ENCODE measurements at regions not wholly inside any gene's neighbourhood (a gene's known extent, or its start where the extent isn't known, plus 50 kb on each side); places are given as distances from the start of the nearest gene placed in this dataset.

DNA sequence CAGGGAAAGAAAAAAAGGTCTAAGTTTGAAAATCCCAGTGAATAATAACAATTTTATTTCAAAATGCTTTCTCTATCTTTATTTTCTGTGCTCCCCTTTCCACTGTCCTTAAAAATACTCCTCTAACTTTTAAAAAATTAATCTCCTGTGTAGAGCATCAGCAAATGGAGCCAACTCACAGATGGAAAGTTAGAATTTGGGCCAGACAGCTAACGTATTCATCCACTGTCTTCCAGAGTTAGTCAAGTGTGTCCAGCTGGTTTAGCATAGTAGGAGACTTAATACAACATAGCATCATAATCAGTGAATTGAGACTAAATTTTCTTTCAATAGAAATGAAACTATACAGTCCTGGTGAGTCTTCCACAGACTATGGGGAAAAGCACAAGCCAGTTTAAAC is 419.0 kb upstream of the LRRC7 start:
- DNase-seq (ENCODE audit: low read depth), result no peak

DNA sequence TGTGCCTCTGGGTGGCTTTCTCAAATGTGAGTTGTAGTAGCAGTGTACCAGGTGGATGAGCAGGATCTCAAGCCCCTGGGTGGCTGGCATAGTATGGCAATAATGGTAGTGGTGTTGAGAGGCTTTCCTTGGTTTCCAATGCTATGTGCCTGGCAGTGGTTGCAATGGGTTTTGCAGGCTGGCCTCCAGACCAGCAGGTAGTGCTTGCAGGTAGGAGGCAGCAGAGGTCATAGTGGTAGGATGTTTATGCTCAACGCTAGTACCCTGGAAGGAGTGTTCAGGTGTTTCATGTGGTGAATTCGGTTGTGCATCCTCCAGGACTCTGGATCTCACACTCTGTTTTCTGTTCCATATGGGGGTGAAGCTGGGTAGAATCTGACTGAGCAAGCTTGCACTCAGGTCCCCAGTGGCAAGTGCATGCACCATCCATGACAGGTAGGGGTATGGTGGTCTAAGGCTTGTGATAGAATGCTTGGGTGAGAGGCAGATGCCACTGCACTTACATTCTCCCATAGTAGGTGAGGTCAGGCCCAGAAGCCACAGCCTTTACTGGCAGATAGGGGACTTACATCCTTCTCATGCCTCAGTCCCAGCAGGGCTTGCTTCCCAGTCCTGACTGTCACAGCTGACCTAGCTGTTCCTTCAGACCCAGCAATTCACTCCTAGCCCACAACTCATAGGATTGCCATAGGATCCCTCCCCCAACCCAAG is 410.5 kb upstream of the LRRC7 start:
- no peak for DNase-seq (ENCODE audit: low read depth)

DNA sequence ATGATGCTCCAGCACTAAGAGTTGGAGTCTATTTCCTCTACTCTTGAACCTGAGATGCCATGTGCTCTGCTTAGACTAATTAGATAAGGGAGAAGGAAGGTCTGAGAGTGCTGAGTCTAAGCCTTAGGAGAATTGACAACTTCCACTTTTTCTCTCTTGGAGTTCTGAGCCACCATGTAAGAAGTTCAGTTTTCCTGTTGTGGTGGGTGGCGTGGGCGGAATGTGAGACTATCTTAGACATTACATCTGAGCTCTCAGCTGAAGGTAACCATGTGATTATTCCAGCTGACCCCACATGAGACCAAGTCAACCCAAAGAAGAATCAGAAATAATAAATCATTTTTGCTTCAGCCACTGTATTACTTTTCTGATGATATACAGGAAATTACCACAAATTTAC is 404.5 kb upstream of the LRRC7 start:
- no peak for DNase-seq (ENCODE audit: low read depth)

DNA sequence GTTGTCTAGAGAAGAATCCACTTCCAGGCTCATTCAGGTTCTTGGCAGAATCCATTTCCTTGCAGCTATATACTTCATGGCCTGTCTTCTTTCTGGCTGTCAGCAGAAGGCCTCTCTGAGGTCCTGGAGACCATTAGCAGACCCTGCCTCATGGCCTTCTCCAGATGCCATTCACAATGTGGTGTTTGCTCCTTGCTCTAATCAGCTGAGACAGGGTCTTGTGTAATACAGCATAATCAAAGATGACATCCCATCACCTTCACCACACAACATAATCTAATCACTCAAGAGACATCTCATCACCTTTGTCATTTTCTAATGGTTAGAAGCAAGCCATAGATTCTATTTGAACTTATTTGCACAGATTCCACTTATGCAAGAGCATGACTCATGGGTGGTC is 403.9 kb upstream of the LRRC7 start:
- DNase-seq (ENCODE audit: low read depth), result no peak

DNA sequence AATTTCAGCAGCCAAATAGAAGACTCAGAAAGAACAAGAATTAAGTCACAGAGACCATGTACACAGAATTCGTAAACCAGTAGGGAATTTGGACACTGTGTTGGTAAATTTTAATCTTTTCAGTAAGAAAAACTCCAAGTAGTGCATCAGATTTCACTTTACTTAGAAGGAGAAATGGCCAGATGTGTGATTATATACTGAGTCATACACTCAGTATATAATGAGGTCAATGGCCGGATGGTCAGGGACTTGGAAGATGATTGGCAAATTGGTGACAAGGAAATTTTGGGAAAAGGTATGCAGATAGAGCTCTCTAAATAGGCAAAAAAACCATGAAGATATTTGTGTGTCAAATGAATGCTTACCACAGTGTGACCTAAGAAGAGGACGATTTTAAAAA is 399.8 kb upstream of the LRRC7 start:
- peak; percentile 14 for DNase-seq (ENCODE audit: low read depth)

DNA sequence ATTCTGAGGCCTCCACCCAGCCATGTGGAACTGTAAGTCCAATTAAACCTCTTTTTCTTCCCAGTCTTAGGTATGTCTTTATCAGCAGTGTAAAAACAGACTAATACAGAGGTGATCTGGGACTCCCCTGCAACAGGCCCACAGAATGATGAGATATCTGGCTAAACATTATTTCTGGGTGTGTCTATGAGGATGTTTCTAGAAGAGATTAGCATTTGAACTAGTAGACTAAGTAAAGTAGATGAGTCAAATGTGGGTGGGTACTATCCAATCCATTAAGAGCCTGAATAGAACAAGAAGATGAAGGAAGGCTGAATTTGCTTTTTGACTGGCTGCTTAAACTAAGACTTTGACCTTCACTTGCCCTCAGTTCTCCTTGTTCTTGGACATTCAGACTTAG is 396.5 kb upstream of the LRRC7 start:
- no peak for DNase-seq (ENCODE audit: low read depth)

DNA sequence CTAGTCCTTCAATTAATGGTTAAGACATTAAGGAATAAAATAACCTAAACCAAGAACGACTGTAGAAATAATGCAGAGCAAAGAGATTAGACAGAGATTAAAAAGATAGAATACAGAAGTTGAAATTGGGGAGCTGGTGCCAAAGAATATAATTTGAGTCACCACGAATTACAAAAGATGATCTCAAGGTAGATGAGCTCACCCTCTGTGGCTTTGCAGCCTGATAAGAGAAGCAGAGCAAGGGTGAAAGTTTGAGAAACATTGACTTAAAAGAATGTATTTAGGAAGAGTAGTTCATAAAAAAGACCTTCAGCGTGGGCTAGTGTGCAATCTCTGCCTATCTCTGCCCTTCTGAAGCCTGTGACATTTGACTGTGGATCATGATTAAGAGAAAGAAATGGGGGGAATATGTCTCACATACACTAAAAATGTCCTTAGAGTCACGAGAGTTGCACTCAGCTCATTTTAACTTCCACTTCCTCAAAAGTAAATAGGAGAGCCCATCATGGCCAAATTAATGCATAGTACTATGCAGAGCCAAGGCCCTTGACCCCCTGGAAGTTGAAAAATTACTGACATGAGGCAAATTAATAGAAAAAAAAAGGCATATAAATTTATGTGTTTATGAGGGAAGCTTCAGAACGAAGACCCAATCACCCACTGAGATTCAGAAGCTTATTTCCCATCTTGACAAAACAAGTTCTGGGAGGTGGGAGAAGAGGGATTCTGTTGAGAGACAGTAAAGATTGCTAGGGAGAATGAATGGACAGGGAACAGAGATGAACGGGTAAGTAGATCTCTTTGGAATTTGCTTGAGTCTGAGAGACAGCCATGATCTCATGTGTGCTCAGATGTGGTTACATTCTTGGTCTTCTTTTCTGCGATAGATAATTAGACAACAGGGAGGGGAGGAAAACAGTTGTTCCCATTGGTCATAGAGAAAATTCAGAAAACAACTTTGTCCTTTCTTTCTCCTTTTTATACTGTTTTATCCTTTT is 395.4 kb upstream of the LRRC7 start:
- no peak for DNase-seq (ENCODE audit: low read depth)

DNA sequence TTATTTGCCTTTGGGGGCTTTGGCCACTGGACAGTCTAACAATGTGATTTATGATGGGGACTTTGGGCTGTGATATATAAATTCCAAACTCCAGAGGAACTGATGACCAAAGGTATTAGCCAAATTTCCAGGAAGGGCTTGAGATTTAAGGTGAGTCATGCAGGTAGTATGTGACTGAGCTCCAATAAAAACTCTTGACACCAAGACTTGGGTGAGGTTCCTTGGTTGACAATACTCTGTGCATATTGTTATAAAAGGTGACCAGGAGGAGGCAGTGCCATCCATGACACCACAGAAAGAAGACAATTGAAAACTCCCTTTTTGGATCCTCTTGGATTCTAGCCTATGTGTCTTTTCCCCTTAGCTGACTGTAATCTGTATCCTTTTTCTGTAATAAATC is 392.7 kb upstream of the LRRC7 start:
- DNase-seq (ENCODE audit: low read depth), result no peak

DNA sequence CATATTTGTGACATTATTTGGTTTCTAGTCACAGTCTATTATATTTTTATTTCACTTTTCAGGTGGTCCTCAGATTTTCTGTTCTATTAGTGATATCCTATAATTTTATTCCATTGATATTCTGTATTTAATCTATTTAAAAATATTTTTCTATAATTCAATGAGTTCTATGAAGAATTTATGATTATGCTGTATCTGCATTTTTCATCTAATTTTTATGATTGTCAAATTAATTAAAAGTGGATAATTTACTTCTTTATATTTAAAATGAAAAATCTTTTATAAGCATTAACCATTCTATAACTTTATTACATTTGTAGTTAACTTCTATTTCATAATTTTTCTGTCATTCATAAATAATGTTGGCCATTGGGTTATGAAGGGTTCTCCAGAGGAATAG is 387.4 kb upstream of the LRRC7 start:
- no peak for DNase-seq (ENCODE audit: low read depth)

DNA sequence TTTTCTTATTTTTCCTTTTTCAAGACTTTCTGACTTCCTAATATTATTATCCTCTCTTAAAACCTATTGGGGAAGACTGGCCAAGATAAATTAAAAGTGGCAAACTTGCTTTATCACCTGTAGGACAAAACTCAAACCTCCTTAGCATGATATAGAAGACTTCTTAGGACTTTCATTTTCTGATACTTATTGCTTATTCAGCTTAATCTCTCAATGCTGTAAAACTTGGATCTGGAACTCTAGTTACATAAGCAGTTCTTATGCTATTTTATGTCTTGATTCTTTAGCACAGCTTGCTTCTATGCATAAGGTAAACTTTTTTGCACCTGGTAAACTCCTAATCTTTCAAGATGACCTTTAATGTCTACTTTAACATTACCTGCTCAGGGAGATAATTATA is 382.3 kb upstream of the LRRC7 start:
- DNase-seq (ENCODE audit: low read depth), result no peak

DNA sequence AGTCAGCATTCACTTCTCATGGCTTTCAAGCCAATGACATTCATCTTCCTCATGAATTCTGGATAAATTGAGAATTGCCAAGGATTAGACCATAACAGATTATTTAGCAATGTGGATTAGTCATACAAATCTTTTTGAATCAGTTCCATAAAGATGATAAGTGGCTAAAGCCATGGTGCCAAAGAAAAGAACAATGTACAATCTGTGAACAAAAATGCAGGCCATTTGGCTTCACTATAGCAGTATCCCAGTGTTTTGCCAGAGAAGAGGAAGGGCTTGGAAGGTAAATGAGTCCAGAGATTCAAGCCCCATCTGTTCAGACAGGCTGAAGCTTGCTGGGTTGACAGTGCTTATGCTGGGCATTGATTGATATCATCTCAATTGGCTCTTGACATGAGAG is 376.4 kb upstream of the LRRC7 start:
- DNase-seq (ENCODE audit: low read depth), result peak; percentile 24

DNA sequence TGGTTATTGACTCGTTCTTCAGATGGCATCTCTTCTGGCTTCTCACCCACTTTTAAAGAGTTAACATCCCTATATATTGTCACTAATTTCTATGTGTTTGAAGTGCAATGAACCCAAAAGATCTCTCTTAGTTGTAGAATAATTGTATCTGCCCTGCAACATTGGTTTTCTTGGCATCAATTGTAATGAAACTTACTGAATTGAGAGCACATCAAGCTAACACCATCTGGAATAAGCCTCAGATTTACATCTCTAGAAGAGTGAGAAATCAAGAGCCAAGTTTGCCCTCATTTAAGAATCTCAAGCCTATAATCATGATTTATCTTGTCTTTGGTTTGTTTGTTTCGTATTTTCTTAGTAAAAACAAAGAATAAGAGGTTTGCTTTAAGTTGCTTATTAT is 372.6 kb upstream of the LRRC7 start:
- no peak for DNase-seq (ENCODE audit: low read depth)

DNA sequence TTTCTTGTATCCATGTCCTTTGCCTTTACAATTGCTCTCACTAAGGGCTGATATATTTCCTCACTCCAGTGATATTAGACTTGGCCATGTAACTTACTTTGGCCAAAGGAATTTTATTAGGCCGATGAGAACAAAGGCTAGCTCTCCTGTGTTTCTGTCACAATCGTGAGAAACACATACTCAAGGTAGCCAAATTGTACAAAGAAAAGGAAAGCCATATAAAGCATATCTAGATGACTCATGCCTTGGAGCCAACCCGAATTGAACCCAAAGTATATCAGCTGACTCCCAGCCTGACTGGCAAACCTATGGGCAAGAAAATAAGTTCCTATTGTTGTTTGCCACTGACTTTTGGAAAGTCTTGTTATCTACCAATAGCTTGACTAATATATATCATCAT is 371.7 kb upstream of the LRRC7 start:
- DNase-seq (ENCODE audit: low read depth), result no peak

DNA sequence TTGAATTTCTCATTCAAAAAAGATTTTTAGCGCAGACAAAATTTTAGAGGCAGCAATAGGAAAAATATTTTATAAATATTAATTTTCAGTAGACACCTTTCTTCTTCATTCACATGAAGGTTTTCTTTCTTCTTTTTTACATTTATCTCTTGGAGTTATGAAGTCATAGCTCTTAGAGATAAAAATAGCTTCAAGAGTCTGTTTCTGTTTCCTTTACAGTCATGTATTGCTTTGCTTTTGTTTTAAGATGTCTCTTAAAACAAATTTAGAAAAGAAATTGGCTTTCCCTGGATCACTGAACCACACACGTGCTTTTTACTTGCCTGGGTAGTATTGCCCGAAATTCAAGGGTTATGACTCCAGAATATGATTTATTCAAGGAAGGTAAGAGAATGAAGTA is 369.9 kb upstream of the LRRC7 start:
- no peak for DNase-seq (ENCODE audit: low read depth)

DNA sequence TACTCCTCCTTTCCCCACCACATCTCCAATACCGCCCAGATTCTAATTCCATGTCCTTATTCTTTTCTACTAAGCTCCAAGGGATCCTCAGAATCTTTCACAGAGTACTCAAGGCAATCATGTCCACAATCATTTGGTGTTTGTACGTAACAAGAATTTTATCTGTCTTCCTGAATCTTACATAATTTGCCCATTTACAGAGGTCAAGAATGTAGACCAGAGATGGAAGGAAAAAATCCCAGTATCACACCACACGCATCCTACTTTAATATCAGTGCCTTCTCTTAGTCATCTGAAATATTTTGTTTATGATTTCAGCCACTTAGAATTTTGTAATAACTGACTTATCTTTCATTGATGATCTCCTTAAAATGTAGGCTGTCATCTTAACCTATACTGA is 366.0 kb upstream of the LRRC7 start:
- no peak for DNase-seq (ENCODE audit: low read depth)

DNA sequence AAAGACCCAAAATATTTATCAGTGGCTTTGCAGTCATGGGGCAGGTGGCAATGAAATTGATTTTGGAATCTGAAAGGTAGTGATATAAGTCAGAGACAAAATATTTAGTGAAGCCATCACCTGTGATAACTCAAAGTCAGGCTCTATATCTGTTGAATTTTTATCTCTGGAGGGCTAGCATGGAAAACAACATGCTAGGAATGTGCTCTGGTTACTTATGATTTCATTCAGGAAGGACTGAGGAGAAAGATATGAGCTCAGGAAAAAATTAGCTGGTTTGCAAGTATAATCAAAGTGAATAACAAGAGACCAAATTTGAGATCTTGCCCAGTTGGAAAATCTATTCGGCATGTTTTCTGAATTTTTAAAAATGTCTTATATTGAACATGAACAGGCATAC is 364.6 kb upstream of the LRRC7 start:
- DNase-seq (ENCODE audit: low read depth), result no peak

DNA sequence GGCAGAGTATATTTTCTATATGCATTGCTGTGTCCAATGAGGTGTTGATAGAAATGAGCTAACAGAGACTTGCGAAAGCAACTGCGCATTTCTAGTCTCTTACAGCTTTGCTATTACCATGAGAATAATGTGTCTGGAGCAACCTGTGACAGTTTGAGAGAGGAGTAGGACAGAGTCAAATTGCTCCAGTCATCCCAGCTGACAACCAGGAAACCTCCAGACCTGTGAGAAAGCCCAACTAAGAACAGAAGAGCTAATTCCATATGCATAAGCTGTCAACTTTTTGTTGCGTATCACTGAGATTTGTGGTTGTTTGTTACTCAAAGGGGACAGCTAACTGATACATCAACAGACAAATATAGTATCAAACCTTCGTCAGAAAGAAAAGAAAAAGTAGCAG is 354.1 kb upstream of the LRRC7 start:
- DNase-seq (ENCODE audit: low read depth), result no peak

DNA sequence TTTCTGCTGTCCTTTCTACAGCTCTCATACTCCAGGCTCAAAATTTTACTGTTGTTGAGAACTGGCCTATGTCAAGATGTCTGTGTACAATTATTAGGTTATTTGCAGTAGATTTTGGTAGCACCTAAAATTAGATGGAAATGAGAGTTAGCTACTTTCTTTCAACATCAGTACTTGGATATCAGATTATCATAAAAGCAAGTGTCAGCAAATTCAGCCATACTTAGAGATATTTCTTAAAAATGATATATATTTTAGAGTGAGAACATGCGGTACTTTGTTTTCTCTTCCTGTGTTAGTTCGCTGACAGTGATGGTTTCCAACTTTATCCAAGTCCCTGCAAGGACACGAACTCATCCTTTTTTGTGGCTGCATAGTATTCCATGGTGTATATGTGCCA is 351.8 kb upstream of the LRRC7 start:
- no peak for DNase-seq (ENCODE audit: low read depth)

DNA sequence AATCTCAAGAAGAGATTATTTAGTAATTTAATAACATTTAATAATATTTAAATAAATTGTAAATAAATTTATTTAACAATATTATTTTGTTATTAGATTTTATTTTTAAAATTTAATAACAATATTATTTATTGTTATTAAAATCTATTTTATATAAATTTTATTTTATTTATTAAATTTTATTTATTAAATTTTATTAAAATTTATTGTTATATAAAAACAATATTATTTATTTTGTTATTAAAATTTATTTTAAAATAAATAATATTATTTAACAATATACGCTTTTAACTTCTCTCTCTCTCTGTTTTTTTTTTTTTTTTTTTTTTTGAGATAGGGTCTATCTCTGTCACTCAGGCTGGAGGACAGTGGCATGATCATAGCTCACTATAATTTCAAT is 347.1 kb upstream of the LRRC7 start:
- DNase-seq (ENCODE audit: low read depth), result no peak

DNA sequence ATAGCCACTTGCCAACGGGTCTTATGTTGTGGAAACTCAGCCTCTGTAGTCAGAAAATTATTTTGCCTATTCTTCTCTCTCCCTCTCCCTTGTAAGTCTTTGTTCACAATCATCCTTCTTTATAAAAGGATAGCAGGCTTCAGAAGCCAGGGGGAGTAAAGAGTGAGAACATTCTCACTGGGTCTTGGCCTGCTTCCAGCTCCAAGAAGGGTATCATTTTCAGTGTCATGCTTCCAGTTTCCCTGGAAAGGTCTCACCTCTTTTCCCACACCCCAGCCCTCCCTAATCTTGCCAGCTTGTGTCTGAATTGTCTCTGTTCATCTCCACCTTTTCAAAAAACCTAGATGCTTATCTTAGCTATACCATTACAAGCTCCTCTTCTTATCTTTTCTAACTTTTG is 346.2 kb upstream of the LRRC7 start:
- DNase-seq (ENCODE audit: low read depth), result no peak

DNA sequence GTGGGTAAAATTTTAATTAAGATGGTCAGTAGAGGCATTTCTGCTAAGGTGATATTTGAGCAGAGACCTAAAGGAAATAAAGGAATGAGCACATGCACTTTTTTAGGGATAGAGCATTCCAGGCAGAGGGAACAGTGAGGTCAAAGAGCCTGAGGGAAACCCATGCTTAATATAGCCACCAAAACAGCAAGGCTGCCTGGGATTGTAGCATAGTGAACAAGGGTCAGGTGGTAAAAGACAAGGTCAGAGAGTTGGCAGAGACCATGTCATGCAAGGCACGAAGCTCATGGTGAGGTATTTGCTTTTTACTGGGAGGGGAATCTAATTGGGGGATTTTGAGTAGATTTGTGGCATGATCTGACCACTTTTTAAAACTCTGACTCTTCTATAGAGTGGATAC is 344.6 kb upstream of the LRRC7 start:
- no peak for DNase-seq (ENCODE audit: low read depth)

DNA sequence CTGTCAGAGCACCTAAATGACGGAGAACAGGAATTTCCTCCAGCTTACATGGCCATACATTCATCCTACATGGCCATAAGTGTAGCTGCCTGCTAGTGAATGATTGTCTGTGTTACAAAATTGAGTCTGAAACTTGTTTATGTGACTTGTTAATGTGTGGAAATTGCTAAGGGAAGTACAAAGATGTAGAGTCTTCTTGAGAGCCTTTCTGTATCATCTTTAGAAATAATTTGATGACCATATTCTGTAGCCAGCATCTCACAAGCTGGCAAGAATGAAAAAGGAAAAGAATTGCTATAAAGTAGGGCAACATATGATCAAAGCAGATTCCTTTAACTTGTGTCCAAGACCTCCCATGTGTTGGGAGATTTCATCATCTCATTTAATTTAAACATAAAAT is 339.2 kb upstream of the LRRC7 start:
- DNase-seq (ENCODE audit: low read depth), result no peak

DNA sequence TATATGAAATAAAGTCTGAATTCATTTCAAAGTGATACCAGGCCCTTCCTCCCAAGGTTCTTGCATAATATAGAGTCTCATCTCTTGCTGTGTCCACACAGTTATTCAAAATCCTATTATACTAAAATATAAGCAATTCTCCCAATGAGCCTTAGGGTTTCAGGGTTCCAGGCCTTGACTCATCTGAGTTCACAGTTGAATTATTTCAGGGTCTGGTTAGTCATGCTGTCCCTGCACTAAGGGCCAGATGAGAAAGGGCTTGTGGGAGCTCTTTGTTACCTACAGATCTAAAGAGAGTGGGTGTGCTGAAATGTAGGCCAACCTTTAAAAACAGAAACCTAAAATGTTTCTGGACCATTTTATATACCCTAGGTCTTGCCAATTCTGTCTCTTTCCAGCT is 337.5 kb upstream of the LRRC7 start:
- DNase-seq (ENCODE audit: low read depth), result no peak

DNA sequence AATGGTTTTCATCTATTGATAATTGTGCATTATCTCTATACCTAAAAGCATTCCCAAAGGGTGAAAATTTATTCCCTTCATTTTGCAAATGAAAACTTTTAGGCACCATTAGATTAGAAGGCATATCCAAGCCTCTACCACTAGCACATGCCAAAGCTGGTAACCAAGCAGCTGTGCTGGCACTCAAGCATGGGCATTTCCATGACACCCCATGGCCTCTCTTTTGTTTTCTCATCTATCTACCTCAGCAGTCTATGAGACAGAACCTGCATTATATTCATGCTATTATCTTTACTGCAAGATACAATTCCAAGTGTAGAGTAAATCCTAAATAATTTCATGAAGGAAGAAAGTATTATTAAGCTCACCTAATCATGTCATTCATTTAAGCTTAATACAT is 334.3 kb upstream of the LRRC7 start:
- no peak for DNase-seq (ENCODE audit: low read depth)

Data from stromal cell of bone marrow (primary cell).